ENCODE measurements at regions not wholly inside any gene's neighbourhood (a gene's known extent, or its start where the extent isn't known, plus 50 kb on each side); places are given as distances from the start of the nearest gene placed in this dataset.

GRCh38 chr6:8549074-8549790, 113.9 kb upstream of the SLC35B3 start:
- ChIA-PET POLR2A (no interaction called here), CTCF (no interaction called here)
- no peak overlapping the region for H3K4me3 ChIP-seq (ENCODE audit: low read depth in 2 of 2, low read length in 2 of 2)
- H3K36me3 ChIP-seq (ENCODE audit: control insufficient read depth, insufficient read depth, low read length) = no peaks in the 10 kb centered on the region
- intact Hi-C loops (cut with micrococcal nuclease; ENCODE audit: unreplicated experiment) = no loop called here
- in situ Hi-C loops (cut with HindIII; ENCODE audit: low pct_unique_long_range_greater_than_20kb, low sequenced_read_pairs) = no loop called here
- no peak overlapping the region for H3K27ac ChIP-seq (ENCODE audit: low read length)
- no peak for DNase-seq (ENCODE audit: low read depth, low spot score)
- no peak for ATAC-seq
- H3K27me3 ChIP-seq (ENCODE audit: control insufficient read depth, insufficient read depth, low read length) = no peaks in the 10 kb centered on the region; the same call in 1 of the 2 replicates
- no peak for TF ChIP-seq REST (IDR thresholded peaks at IDR 0.05; ENCODE audit: insufficient read depth in 1 of 2, low read depth in 2 of 2, low read length in 1 of 2)
- no peak for TF ChIP-seq TCF7L2 (IDR thresholded peaks at IDR 0.05; ENCODE audit: low read depth, low read length)
- TF ChIP-seq POLR2AphosphoS5 (IDR thresholded peaks at IDR 0.05; ENCODE audit: low read depth, low read length) = no peak
- TF ChIP-seq SIN3A (IDR thresholded peaks at IDR 0.05; ENCODE audit: borderline replicate concordance, insufficient read depth, low read depth, low read length) = no peak
- TF ChIP-seq CTCF (IDR thresholded peaks at IDR 0.05) = no peak
- no peaks in the 10 kb centered on the region for H3K4me1 ChIP-seq (ENCODE audit: control insufficient read depth, insufficient read depth, low read length)
- no TSS peak for BruUV-seq (replicated peaks)
- H3K9me3 ChIP-seq (ENCODE audit: control insufficient read depth, insufficient read depth, low read depth, low read length) = no peaks in the 10 kb centered on the region

GRCh38 chr6:8546496-8546895, 111.2 kb upstream of the SLC35B3 start:
- no peak for ATAC-seq
- intact Hi-C loops (cut with micrococcal nuclease; ENCODE audit: unreplicated experiment) (no loop called here), in situ Hi-C loops (cut with HindIII; ENCODE audit: low pct_unique_long_range_greater_than_20kb, low sequenced_read_pairs) (no loop called here)
- Histone ChIP-seq H3K9me3 (ENCODE audit: control insufficient read depth, insufficient read depth, low read depth, low read length) (peaks cover 2% of the 10 kb centered on the region; the same call in 1 of the 2 replicates), H3K4me3 (ENCODE audit: low read depth in 2 of 2, low read length in 2 of 2) (no peak overlapping the region), H3K4me1 (ENCODE audit: control insufficient read depth, insufficient read depth, low read length) (no peaks in the 10 kb centered on the region), H3K27me3 (ENCODE audit: control insufficient read depth, insufficient read depth, low read length) (no peaks in the 10 kb centered on the region), H3K27ac (ENCODE audit: low read length) (no peak overlapping the region), H3K36me3 (ENCODE audit: control insufficient read depth, insufficient read depth, low read length) (no peaks in the 10 kb centered on the region)
- no peak for TF ChIP-seq REST (IDR thresholded peaks at IDR 0.05; ENCODE audit: insufficient read depth in 1 of 2, low read depth in 2 of 2, low read length in 1 of 2)
- no peak for TF ChIP-seq TCF7L2 (IDR thresholded peaks at IDR 0.05; ENCODE audit: low read depth, low read length)
- TF ChIP-seq SIN3A (IDR thresholded peaks at IDR 0.05; ENCODE audit: borderline replicate concordance, insufficient read depth, low read depth, low read length) = no peak
- no peak for TF ChIP-seq POLR2AphosphoS5 (IDR thresholded peaks at IDR 0.05; ENCODE audit: low read depth, low read length)
- TF ChIP-seq CTCF (IDR thresholded peaks at IDR 0.05) = no peak
- no TSS peak for BruUV-seq (replicated peaks)
- no peak for DNase-seq (ENCODE audit: low read depth, low spot score)
- CTCF ChIA-PET = no interaction called here
- POLR2A ChIA-PET = no interaction called here

Data from Panc1 (cell line).